ENCODE measurements at regions not wholly inside any gene's neighbourhood (a gene's known extent, or its start where the extent isn't known, plus 50 kb on each side); places are given as distances from the start of the nearest gene placed in this dataset. TPM values are rescaled to one million over a fixed set of nuclear protein-coding genes. Genes with fewer than 3 reads are reported as not detected.
"Not testable (repeated sequence)": the region's sequence is repeated elsewhere in the genome, so short reads cannot be mapped to it uniquely, and the experiment has no call there.

GRCh38 chr2:167328808-167329207 lies 440.5 kb downstream of the XIRP2 start:
- H3K4me3 ChIP-seq (ENCODE audit: low read length in 3 of 3); H3K27ac ChIP-seq (ENCODE audit: low read depth, low read length); H3K9ac ChIP-seq (ENCODE audit: low read depth in 1 of 3, low read length in 3 of 3); H3K4me1 ChIP-seq (ENCODE audit: control insufficient read depth in 3 of 3, insufficient read depth in 3 of 3, low read length in 3 of 3); H3K27me3 ChIP-seq (ENCODE audit: control insufficient read depth in 3 of 3, insufficient read depth in 3 of 3, low read length in 3 of 3); H3K36me3 ChIP-seq (ENCODE audit: control insufficient read depth in 3 of 3, insufficient read depth in 3 of 3, low read length in 3 of 3); H3K9me3 ChIP-seq (ENCODE audit: control insufficient read depth in 3 of 3, low read length in 3 of 3): not testable (repeated sequence)

GRCh38 chr2:167322795-167323194 lies 434.5 kb downstream of the XIRP2 start:
- Histone ChIP-seq H3K9ac (ENCODE audit: low read depth in 1 of 3, low read length in 3 of 3) (no peak overlapping the region), H3K4me1 (ENCODE audit: control insufficient read depth in 3 of 3, insufficient read depth in 3 of 3, low read length in 3 of 3) (no peaks in the 10 kb centered on the region), H3K36me3 (ENCODE audit: control insufficient read depth in 3 of 3, insufficient read depth in 3 of 3, low read length in 3 of 3) (no peaks in the 10 kb centered on the region), H3K4me3 (ENCODE audit: low read length in 3 of 3) (no peak overlapping the region), H3K27ac (ENCODE audit: low read depth, low read length) (no peak overlapping the region), H3K27me3 (ENCODE audit: control insufficient read depth in 3 of 3, insufficient read depth in 3 of 3, low read length in 3 of 3) (no peaks in the 10 kb centered on the region), H3K9me3 (ENCODE audit: control insufficient read depth in 3 of 3, low read length in 3 of 3) (no peaks in the 10 kb centered on the region)

GRCh38 chr2:167318581-167318980 lies 430.3 kb downstream of the XIRP2 start:
- Histone ChIP-seq H3K9ac (ENCODE audit: low read depth in 1 of 3, low read length in 3 of 3) (no peak overlapping the region), H3K4me3 (ENCODE audit: low read length in 3 of 3) (no peak overlapping the region), H3K27ac (ENCODE audit: low read depth, low read length) (no peak overlapping the region), H3K36me3 (ENCODE audit: control insufficient read depth in 3 of 3, insufficient read depth in 3 of 3, low read length in 3 of 3) (no peaks in the 10 kb centered on the region), H3K9me3 (ENCODE audit: control insufficient read depth in 3 of 3, low read length in 3 of 3) (no peaks in the 10 kb centered on the region), H3K4me1 (ENCODE audit: control insufficient read depth in 3 of 3, insufficient read depth in 3 of 3, low read length in 3 of 3) (no peaks in the 10 kb centered on the region), H3K27me3 (ENCODE audit: control insufficient read depth in 3 of 3, insufficient read depth in 3 of 3, low read length in 3 of 3) (no peaks in the 10 kb centered on the region)

DNA sequence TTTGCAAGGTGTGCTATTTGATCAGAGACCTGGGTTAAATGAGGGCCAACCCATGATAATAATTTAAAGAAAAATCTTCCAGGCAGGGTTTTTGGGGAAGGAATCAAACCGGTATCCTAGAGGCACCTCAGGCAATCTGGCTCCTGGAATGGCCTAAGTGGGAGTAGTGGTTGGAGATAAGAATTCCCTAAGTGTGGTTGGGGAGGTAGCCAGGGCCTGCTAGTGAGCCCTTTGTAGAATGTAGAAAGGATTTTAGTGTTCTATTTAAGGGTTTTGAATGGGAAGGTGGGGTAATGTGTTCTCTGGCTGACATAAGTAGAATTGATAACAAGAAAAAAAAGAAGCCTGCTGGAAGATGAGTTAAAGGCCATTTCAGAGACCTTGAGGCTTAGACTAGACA lies 422.2 kb downstream of the XIRP2 start:
- no peak overlapping the region for H3K9ac ChIP-seq (ENCODE audit: low read depth in 1 of 3, low read length in 3 of 3)
- no peaks in the 10 kb centered on the region for H3K36me3 ChIP-seq (ENCODE audit: control insufficient read depth in 3 of 3, insufficient read depth in 3 of 3, low read length in 3 of 3)
- no peaks in the 10 kb centered on the region for H3K4me1 ChIP-seq (ENCODE audit: control insufficient read depth in 3 of 3, insufficient read depth in 3 of 3, low read length in 3 of 3)
- H3K9me3 ChIP-seq (ENCODE audit: control insufficient read depth in 3 of 3, low read length in 3 of 3) = no peaks in the 10 kb centered on the region
- no peak overlapping the region for H3K27ac ChIP-seq (ENCODE audit: low read depth, low read length)
- H3K27me3 ChIP-seq (ENCODE audit: control insufficient read depth in 3 of 3, insufficient read depth in 3 of 3, low read length in 3 of 3) = no peaks in the 10 kb centered on the region
- H3K4me3 ChIP-seq (ENCODE audit: low read length in 3 of 3) = no peak overlapping the region

Small RNAs in the stretch of these regions (small RNA-seq; reads per million reads assigned to genes)
- not detected for gene RNU7-148P
